Endodermal cell (in vitro differentiated cells): ENCODE measurements at regions not wholly inside any gene's neighbourhood (a gene's known extent, or its start where the extent isn't known, plus 50 kb on each side); places are given as distances from the start of the nearest gene placed in this dataset.

Experiments
- DNase-seq: peaks from one replicate; pipeline ENCODE4 v3.0.0-alpha.2; 2017
- H3K27ac ChIP-seq: 2 replicates; pipeline ENCODE4 v1.5.1; 2013; ENCODE audit warnings: mild to moderate bottlenecking, low read depth, low read length, moderate library complexity
- H3K27me3 ChIP-seq: 2 replicates; pipeline ENCODE4 v1.6.1; 2013; ENCODE audit warnings: mild to moderate bottlenecking, low read length, moderate library complexity; ENCODE audit not compliant: insufficient read depth, control insufficient read depth, poor library complexity, severe bottlenecking
- H3K36me3 ChIP-seq: 2 replicates; pipeline ENCODE4 v1.7.0; 2013; ENCODE audit warnings: mild to moderate bottlenecking, low read length, moderate library complexity; ENCODE audit not compliant: control insufficient read depth, insufficient read depth
- H3K4me1 ChIP-seq: one replicate; pipeline ENCODE4 v1.7.0; 2013; ENCODE audit warnings: low read length; ENCODE audit not compliant: control insufficient read depth, insufficient read depth
- H3K4me3 ChIP-seq: 2 replicates; pipeline ENCODE4 v1.5.1; 2013; ENCODE audit warnings: mild to moderate bottlenecking, low read length, moderate library complexity
- H3K9ac ChIP-seq: 2 replicates; pipeline ENCODE4 v1.6.1; 2013; ENCODE audit warnings: mild to moderate bottlenecking, low read length, moderate library complexity; ENCODE audit not compliant: poor library complexity, severe bottlenecking; ENCODE audit errors: extremely low read depth
- H3K9me3 ChIP-seq: 2 replicates; pipeline ENCODE4 v1.6.1; 2013; ENCODE audit warnings: mild to moderate bottlenecking, low read length, moderate library complexity; ENCODE audit not compliant: control insufficient read depth
- H3K27ac Mint-ChIP-seq: 2 replicates; pipeline ENCODE4 v1.8.0; 2020; ENCODE audit warnings: mixed read lengths
- H3K27me3 Mint-ChIP-seq: 2 replicates; pipeline ENCODE4 v1.8.0; 2021; ENCODE audit warnings: mild to moderate bottlenecking, mixed read lengths; ENCODE audit not compliant: insufficient read depth
- H3K36me3 Mint-ChIP-seq: 2 replicates; pipeline ENCODE4 v1.8.0; 2020; ENCODE audit warnings: low read depth, mixed read lengths
- H3K4me1 Mint-ChIP-seq: 2 replicates; pipeline ENCODE4 v1.8.0; 2020; ENCODE audit warnings: mixed read lengths
- H3K4me3 Mint-ChIP-seq: 2 replicates; pipeline ENCODE4 v1.8.0; 2020; ENCODE audit warnings: mild to moderate bottlenecking, moderate library complexity, mixed read lengths
- H3K9me3 Mint-ChIP-seq: 2 replicates; pipeline ENCODE4 v1.8.0; 2020; ENCODE audit warnings: mild to moderate bottlenecking, mixed read lengths
- CTCF ChIP-seq: fragments of 200-600 bp; sonication (generic); conservative IDR thresholded peaks from 2 replicates; pipeline ENCODE4 v1.5.0; 2021; ENCODE audit warnings: antibody characterized with exemption, mild to moderate bottlenecking
- WGBS, 2 experiments: methylation state at CpG; one replicate each; pipeline versions ENCODE4 v1.1.5 to v1.1.7; 2013; ENCODE audit warnings: missing lambda C conversion rate in 2 of 2, mixed read lengths in 1 of 2; ENCODE audit not compliant: insufficient coverage in 1 of 2, insufficient read length in 1 of 2; 5-methylcytosine and 5-hydroxymethylcytosine counted together

DNA sequence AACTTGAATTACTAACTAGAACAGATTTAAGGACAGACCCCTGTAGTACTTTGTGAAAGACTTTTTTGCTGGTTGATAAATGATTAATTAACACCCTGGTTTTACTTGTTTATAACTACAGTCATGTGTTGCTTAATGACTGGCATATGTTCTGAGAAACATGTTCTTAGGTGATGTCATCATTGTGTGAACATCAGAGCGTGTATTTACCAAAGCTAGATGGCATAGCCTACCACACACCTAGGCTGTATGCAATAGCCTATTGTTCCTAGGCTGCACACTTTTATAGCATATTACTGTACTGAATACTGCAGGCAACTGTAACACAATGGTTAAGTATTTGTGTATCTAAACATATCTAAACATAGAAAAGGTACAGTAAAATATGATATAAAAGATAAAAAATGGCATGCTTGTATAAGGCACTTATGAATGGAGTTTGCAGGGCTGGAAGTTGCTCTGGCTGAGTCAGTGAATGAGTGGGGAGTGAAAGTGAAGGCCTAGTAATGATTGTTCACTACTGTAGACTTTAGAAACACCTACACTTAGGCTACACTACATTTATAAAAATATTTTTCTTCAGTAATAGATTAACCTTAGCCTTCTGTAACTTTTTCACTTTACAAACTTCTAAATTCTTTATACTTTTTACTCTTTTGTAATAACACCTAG is 260.3 kb downstream of the KCNRG start:
- Histone ChIP-seq H3K4me3 (no peak overlapping the region), H3K27me3 (no peaks in the 10 kb centered on the region), H3K9me3 (no peaks in the 10 kb centered on the region), H3K27ac (no peak overlapping the region), H3K36me3 (no peaks in the 10 kb centered on the region), H3K4me1 (no peaks in the 10 kb centered on the region), H3K9ac (no peak overlapping the region)
- Mint-ChIP-seq H3K27me3 (no peaks in the 10 kb centered on the region), H3K36me3 (peaks cover 3% of the 10 kb centered on the region), H3K4me1 (no peaks in the 10 kb centered on the region), H3K4me3 (no peak overlapping the region), H3K9me3 (peaks cover 8% of the 10 kb centered on the region), H3K27ac (no peak overlapping the region)
- 95% methylated on average over 1 of the region's 1 CpG; no CpG with 5 or more reads in 1 of the 2 experiments for WGBS, 2 experiments
- no peak for TF ChIP-seq CTCF
- DNase-seq = no peak

DNA sequence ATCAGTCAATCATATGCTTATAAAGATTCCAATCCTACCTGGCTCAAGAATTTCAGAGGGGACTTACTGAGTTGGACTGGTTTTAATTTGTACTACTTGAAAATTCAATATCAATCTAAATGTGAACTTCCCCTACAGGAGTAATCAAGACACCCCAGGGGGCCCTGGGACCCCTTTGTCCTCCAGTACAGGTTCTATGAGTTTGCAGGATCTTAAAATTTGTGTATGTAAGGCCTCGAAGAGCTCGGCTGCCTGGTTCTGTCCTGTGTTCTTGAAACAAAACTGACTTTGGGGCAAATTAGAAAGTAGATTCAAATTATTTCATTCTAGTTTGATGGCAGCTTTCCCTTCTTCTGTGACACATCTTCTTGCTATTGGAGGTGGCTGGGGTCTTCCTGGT is 261.3 kb downstream of the KCNRG start:
- Histone ChIP-seq H3K9me3 (no peaks in the 10 kb centered on the region), H3K4me1 (no peaks in the 10 kb centered on the region), H3K27me3 (no peaks in the 10 kb centered on the region), H3K9ac (no peak overlapping the region), H3K4me3 (no peak overlapping the region), H3K36me3 (no peaks in the 10 kb centered on the region), H3K27ac (no peak overlapping the region)
- no peak for TF ChIP-seq CTCF
- Mint-ChIP-seq H3K36me3 (peaks cover 3% of the 10 kb centered on the region), H3K9me3 (peaks cover 8% of the 10 kb centered on the region), H3K4me3 (no peak overlapping the region), H3K27me3 (no peaks in the 10 kb centered on the region), H3K4me1 (no peaks in the 10 kb centered on the region), H3K27ac (no peak overlapping the region)
- no peak for DNase-seq
- 93% methylated on average over 2 of the region's 2 CpGs for WGBS, 2 experiments

- H3K36me3 ChIP-seq = no peaks in the 10 kb centered on the region
- H3K27me3 Mint-ChIP-seq = no peaks in the 10 kb centered on the region
- H3K27ac ChIP-seq = no peak overlapping the region
- no peaks in the 10 kb centered on the region for H3K9me3 ChIP-seq
- H3K36me3 Mint-ChIP-seq = peaks cover 3% of the 10 kb centered on the region
- peaks cover 2% of the 10 kb centered on the region for H3K4me1 Mint-ChIP-seq
- DNase-seq = no peak
- H3K27me3 ChIP-seq = no peaks in the 10 kb centered on the region
- no peak overlapping the region for H3K9ac ChIP-seq
- no peak overlapping the region for H3K4me3 ChIP-seq
- H3K4me1 ChIP-seq = no peaks in the 10 kb centered on the region
- no peak overlapping the region for H3K27ac Mint-ChIP-seq
- no peak for TF ChIP-seq CTCF
- 91 to 94% methylated on average over 5 to 6 of the region's 6 CpGs for WGBS, 2 experiments
- H3K9me3 Mint-ChIP-seq = peaks cover 8% of the 10 kb centered on the region
- no peak overlapping the region for H3K4me3 Mint-ChIP-seq
Observed at GRCh38 chr13:50277127-50277526, 261.9 kb downstream of the KCNRG start.
